AG09319 (cell line): ENCODE measurements at regions not wholly inside any gene's neighbourhood (a gene's known extent, or its start where the extent isn't known, plus 50 kb on each side); places are given as distances from the start of the nearest gene placed in this dataset.
"Not testable (repeated sequence)": the region's sequence is repeated elsewhere in the genome, so short reads cannot be mapped to it uniquely, and the experiment has no call there.

Source experiments
- DNase-seq: peaks from one replicate; pipeline ENCODE4 v3.0.0-alpha.2; 2010; ENCODE audit warnings: low read depth; ENCODE audit errors: extremely low read depth
- CTCF ChIP-seq: IDR thresholded peaks from 2 replicates; pipeline ENCODE4 v1.5.1; 2011; ENCODE audit warnings: low read depth, mild to moderate bottlenecking, inconsistent platforms, low read length, moderate library complexity

GRCh38 chr14:37668646-37669045 lies 73.2 kb downstream of the TTC6 start:
- DNase-seq: no peak
- TF ChIP-seq CTCF: no peak

- no peak for TF ChIP-seq CTCF
- no peak for DNase-seq
Measured at GRCh38 chr14:37669242-37669641, 73.8 kb downstream of the TTC6 start.

GRCh38 chr14:37673439-37673838 lies 78.0 kb downstream of the TTC6 start:
- TF ChIP-seq CTCF: no peak
- no peak for DNase-seq

GRCh38 chr14:37678916-37679315 lies 83.5 kb downstream of the TTC6 start:
- no peak for TF ChIP-seq CTCF
- DNase-seq: no peak

- TF ChIP-seq CTCF: no peak
- no peak for DNase-seq
Measured at GRCh38 chr14:37681486-37681885, 86.1 kb downstream of the TTC6 start.

GRCh38 chr14:37692680-37693079 lies 97.3 kb downstream of the TTC6 start:
- not testable (repeated sequence) for DNase-seq

GRCh38 chr14:37693420-37693819 lies 98.0 kb downstream of the TTC6 start:
- DNase-seq: not testable (repeated sequence)

GRCh38 chr14:37695866-37696265 lies 100.4 kb downstream of the TTC6 start:
- DNase-seq: no peak
- no peak for TF ChIP-seq CTCF

- no peak for DNase-seq
- TF ChIP-seq CTCF: no peak
Measured at GRCh38 chr14:37697489-37698121, 102.2 kb downstream of the TTC6 start.
